ENCODE measurements at regions not wholly inside any gene's neighbourhood (a gene's known extent, or its start where the extent isn't known, plus 50 kb on each side); places are given as distances from the start of the nearest gene placed in this dataset.

DNA sequence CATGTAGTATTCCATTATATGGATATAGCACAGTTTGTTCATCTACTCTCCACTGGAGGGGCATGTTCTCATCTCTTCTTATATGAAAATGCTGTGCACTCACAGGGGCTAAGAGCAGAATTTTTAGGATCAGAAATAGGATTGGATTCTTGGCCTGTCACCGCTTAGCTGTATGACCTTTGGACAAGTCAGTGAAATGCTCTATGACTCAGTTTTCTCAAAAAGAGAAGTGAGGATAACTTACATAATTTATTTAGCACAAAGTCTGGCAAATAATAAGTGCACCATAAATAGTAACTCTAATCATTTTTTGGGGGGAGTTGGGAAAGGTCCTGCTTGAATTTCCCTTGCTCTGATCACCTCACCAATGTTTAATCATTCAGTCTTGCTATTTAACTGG is 103.7 kb upstream of the LRIG1 start:
- TF ChIP-seq, protein P1, sequence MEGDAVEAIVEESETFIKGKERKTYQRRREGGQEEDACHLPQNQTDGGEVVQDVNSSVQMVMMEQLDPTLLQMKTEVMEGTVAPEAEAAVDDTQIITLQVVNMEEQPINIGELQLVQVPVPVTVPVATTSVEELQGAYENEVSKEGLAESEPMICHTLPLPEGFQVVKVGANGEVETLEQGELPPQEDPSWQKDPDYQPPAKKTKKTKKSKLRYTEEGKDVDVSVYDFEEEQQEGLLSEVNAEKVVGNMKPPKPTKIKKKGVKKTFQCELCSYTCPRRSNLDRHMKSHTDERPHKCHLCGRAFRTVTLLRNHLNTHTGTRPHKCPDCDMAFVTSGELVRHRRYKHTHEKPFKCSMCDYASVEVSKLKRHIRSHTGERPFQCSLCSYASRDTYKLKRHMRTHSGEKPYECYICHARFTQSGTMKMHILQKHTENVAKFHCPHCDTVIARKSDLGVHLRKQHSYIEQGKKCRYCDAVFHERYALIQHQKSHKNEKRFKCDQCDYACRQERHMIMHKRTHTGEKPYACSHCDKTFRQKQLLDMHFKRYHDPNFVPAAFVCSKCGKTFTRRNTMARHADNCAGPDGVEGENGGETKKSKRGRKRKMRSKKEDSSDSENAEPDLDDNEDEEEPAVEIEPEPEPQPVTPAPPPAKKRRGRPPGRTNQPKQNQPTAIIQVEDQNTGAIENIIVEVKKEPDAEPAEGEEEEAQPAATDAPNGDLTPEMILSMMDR (IDR thresholded peaks at IDR 0.05) = no peak
- no peak for TF ChIP-seq EZH2 (IDR thresholded peaks at IDR 0.05; ENCODE audit: borderline replicate concordance, insufficient read depth, low read depth, low read length, poor library complexity, severe bottlenecking)

Data from B cell (primary cell).